ENCODE measurements at regions not wholly inside any gene's neighbourhood (a gene's known extent, or its start where the extent isn't known, plus 50 kb on each side); places are given as distances from the start of the nearest gene placed in this dataset.

- 16 to 20% methylated on average over 15 to 17 of the region's 32 CpGs for WGBS, 2 donors
- H3K27ac ChIP-seq = peak overlapping the region; percentile 94 to 97 (median 96)
- no peak for DNase-seq
Measured at GRCh38 chr7:114087653-114088469, 169.1 kb upstream of the PPP1R3A start.

GRCh38 chr7:114086914-114087652 lies 168.3 kb upstream of the PPP1R3A start:
- Histone ChIP-seq H3K9me3 (no peaks in the 10 kb centered on the region), H3K4me3 (peak overlapping the region; percentile 81 to 90 (median 84)), H3K27ac (peak overlapping the region; percentile 94 to 97 (median 96)), H3K4me1 (peaks cover 5 to 67% (median 8%) of the 10 kb centered on the region in 3 donors), H3K27me3 (peaks cover 0 to 55% (median 0%) of the 10 kb centered on the region in 4 donors), H3K36me3 (no peaks in the 10 kb centered on the region)
- intact Hi-C loops (cut with DNase I) = loop anchor here (5.0 kb wide), 1 partner anchor 325 kb away; the partner anchor contains the start of gene FOXP2
- no peak for TF ChIP-seq CTCF (IDR thresholded peaks at IDR 0.05)
- no peak for TF ChIP-seq POLR2A (IDR thresholded peaks at IDR 0.05)
- DNase-seq = no peak
- 2% methylated on average over 15 to 19 of the region's 54 CpGs for WGBS, 2 donors

More at GRCh38 chr7:114087653-114088469, 169.1 kb upstream of the PPP1R3A start:
- Histone ChIP-seq H3K27me3 (peaks cover 0 to 51% (median 0%) of the 10 kb centered on the region in 4 donors), H3K9me3 (no peaks in the 10 kb centered on the region), H3K4me3 (peak overlapping the region; percentile 81 to 90 (median 84)), H3K4me1 (peaks cover 2 to 59% (median 8%) of the 10 kb centered on the region in 3 donors), H3K36me3 (no peaks in the 10 kb centered on the region)
- intact Hi-C loops (cut with DNase I) = loop anchor here (5.0 kb wide), 1 partner anchor 324 kb away; the partner anchor contains the start of gene FOXP2
- TF ChIP-seq CTCF (IDR thresholded peaks at IDR 0.05) (no peak), POLR2A (IDR thresholded peaks at IDR 0.05) (no peak)

GRCh38 chr7:114086537-114086913 lies 167.7 kb upstream of the PPP1R3A start:
- 0 to 2% methylated on average over 6 to 8 of the region's 31 CpGs for WGBS, 2 donors

GRCh38 chr7:114085592-114086501 lies 167.0 kb upstream of the PPP1R3A start:
- intact Hi-C loops (cut with DNase I) = loop anchor here (5.0 kb wide), 1 partner anchor 326 kb away; the partner anchor contains the start of gene FOXP2
- H3K27ac ChIP-seq = peak overlapping the region; percentile 94 to 97 (median 96)
- TF ChIP-seq POLR2A (IDR thresholded peaks at IDR 0.05) (peak in 3 of 4 donors; percentile 33 to 77 (median 71)), CTCF (IDR thresholded peaks at IDR 0.05) (no peak)
- 0 to 1% methylated on average over 14 to 44 of the region's 77 CpGs for WGBS, 2 donors
- DNase-seq = no peak
- H3K9me3 ChIP-seq = no peaks in the 10 kb centered on the region
- H3K4me3 ChIP-seq = peak overlapping the region; percentile 81 to 90 (median 84)
- H3K36me3 ChIP-seq = no peaks in the 10 kb centered on the region
- peaks cover 5 to 70% (median 8%) of the 10 kb centered on the region in 3 donors for H3K4me1 ChIP-seq
- peaks cover 0 to 59% (median 0%) of the 10 kb centered on the region in 4 donors for H3K27me3 ChIP-seq

More at GRCh38 chr7:114086537-114086913, 167.7 kb upstream of the PPP1R3A start:
- Histone ChIP-seq H3K9me3 (no peaks in the 10 kb centered on the region), H3K27me3 (peaks cover 0 to 56% (median 0%) of the 10 kb centered on the region in 4 donors), H3K36me3 (no peaks in the 10 kb centered on the region), H3K4me1 (peaks cover 5 to 70% (median 8%) of the 10 kb centered on the region in 3 donors), H3K27ac (peak overlapping the region; percentile 94 to 97 (median 96)), H3K4me3 (peak overlapping the region; percentile 81 to 90 (median 84))
- intact Hi-C loops (cut with DNase I) = loop anchor here (5.0 kb wide), 1 partner anchor 326 kb away; the partner anchor contains the start of gene FOXP2
- no peak for DNase-seq
- no peak for TF ChIP-seq CTCF (IDR thresholded peaks at IDR 0.05)
- TF ChIP-seq POLR2A (IDR thresholded peaks at IDR 0.05) = no peak

Measured in esophagus squamous epithelium (tissue), 5 donors.